NCI-H82 treated with DMSO at 0.1 percent for 48 hours (cell line): ENCODE measurements at regions not wholly inside any gene's neighbourhood (a gene's known extent, or its start where the extent isn't known, plus 50 kb on each side); places are given as distances from the start of the nearest gene placed in this dataset.
"Not testable (repeated sequence)": the region's sequence is repeated elsewhere in the genome, so short reads cannot be mapped to it uniquely, and the experiment has no call there.

Experiments
- DNase-seq: peaks from one replicate; lab custom pipeline; 2025; ENCODE audit not compliant: unreplicated experiment; lab: John Stamatoyannopoulos, UW

DNA sequence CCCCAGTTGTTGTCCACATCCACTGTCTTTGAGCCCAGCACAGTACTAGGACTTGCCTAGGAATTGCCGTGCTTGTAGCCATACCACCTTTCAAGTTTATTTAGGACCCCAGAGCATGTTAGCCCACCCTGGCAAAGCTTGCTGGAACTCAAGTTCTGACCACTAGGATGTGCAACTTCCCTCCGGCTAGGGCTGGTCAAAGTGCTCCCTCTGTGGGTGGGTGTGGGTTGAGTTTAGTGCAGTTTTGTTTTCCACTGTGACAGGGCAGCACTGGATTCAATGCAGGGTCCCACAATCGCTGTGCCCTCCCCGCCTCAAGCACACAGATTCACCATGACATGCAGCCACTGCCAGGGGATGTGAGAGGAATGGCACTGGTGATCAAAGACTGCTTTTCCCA, 96.0 kb downstream of the RASGEF1B start:
- no peak for DNase-seq

DNA sequence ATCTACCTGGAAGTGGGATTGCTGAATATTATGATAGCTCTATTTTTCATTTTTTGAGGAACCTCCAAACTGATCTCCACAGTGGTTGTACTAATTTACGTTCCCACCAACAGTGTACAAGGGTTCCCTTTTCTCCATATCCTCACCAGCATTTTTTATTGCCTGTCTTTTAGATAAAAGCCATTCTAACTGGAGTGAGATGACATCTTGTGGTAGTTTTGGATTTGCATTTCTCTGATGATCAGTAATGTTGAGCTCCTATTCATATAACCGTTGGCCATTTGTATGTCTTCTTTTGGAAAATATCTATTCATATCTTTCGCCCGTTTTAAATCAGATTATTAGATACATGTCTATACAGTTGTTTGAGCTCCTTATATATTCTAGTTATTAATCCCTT, 101.8 kb downstream of the RASGEF1B start:
- no peak for DNase-seq

GRCh38 chr4:81366779-81367178, 104.9 kb downstream of the RASGEF1B start:
- no peak for DNase-seq

- DNase-seq, result no peak
These were observed 111.0 kb downstream of the RASGEF1B start for GRCh38 chr4:81360737-81361136.

DNA sequence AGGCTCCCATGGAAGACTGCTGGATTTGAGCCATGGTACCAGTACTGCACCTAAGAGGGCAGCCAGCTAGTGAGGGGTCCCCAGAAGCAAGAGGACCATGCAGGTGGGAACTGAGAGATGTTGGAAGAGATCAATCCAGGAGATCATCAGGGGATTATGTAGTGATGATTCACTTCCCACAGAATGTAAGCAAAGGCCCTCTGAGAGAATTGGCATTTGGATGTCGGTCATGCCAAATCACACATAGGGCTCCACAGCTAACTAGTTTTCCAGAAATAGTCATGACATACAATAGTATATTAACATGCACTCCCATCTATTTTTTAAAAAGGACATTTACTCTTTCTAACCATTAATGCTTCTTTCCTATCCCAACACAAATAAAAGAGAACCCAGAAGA, 112.5 kb downstream of the RASGEF1B start:
- DNase-seq, result no peak

GRCh38 chr4:81358154-81358553, 113.6 kb downstream of the RASGEF1B start:
- no peak for DNase-seq

- DNase-seq, result no peak
These were observed 115.1 kb downstream of the RASGEF1B start for GRCh38 chr4:81356621-81357020.

- peak; percentile 95 for DNase-seq
These were observed 116.6 kb downstream of the RASGEF1B start for GRCh38 chr4:81355136-81355535.

GRCh38 chr4:81353861-81354260, 117.8 kb downstream of the RASGEF1B start:
- peak; percentile 98 for DNase-seq

DNA sequence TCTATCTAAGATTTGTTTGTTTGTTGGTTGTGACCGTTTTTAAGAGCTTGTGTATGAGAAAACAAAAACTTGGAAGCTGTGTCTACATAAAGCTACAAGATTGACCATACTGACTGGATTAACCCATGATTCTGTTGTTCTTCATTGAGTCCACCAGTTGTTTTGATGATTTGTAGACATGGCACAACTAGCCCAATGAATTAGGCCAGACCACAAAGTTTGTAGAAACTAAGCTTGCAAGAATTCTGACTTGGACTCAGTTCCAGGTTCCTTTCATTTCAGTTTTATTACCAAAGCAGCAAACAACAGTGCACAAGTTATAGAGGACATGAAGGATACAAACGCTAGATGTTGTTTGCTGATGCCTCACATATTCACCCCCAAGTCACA, 119.3 kb downstream of the RASGEF1B start:
- DNase-seq, result no peak

GRCh38 chr4:81351654-81352445, 119.9 kb downstream of the RASGEF1B start:
- peak; percentile 49 for DNase-seq

DNA sequence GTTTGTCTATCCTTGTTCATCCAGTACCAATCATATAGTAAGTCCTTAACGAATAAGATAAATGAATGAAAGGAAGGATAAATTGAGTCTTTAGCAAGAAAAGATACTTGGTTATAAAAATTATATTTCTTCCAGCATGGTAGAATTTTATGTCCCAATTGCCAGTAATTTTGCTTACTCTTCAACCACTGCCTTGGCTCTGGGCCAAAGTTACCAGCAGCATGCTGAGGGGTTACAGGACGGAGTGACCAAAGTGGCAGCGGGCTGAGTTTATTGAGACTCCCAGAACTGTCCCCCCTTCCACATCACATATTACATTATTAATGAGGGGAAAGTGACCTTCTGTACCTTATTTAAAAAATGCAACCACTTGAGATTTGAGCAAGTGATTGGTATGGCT, 121.7 kb downstream of the RASGEF1B start:
- no peak for DNase-seq

GRCh38 chr4:81348778-81349094, 123.0 kb downstream of the RASGEF1B start:
- no peak for DNase-seq

DNA sequence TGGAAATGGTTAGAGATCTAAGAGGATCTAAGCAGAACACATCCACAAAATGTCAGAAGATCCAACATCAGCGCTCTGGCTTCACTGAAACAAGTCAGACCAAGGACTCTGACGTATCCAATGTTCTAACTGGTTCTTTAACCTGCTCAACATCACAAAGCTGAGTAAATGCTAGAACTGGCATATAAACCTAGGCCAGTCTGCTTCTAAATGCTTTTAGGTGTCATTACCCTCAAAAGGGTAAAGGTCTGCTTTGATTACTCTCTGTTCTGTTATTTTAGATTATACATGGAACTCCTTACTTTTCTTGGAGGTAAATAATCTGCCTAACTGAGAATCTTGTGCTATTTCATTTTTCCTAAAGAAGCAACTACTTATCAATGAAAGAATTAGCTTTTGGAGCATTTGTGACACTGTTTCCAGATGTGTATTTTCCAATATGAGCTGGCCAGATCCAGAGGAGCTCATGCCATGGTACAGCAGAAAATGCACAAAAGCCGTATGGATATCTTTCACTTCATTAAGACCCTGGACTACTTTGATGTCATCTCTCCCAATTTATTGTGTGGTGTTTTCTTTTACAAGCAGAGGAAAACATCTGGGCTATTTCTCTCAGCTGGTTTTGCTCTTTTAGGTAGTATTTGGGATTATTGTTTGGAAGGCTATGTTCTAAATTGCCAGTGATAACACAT, 123.5 kb downstream of the RASGEF1B start:
- no peak for DNase-seq

DNA sequence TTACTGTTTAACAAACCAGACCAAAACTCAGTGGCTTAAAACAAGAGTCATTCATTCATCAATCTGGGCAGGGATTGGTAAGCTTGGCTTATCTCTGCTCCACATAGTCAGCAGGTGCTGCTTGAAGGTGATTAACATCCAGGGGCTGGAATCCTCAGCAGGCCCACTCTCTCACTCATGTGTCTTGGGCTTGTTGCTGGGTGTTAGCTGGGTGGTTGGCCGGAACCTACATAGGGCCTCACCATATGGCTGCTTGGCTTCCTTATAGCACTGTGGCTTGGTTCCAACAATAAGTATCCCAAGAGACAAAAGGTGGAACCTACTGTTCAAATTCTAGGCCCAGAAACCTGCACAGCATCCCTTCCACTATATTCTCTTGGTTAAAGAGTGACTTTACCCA, 125.0 kb downstream of the RASGEF1B start:
- peak; percentile 72 for DNase-seq

GRCh38 chr4:81343536-81343935, 128.2 kb downstream of the RASGEF1B start:
- peak; percentile 95 for DNase-seq

- no peak for DNase-seq
These were observed 128.0 kb upstream of the PRKG2 start for GRCh38 chr4:81343046-81343445.

- no peak for DNase-seq
These were observed 122.2 kb upstream of the PRKG2 start for GRCh38 chr4:81337211-81337610.

GRCh38 chr4:81335122-81335912, 120.3 kb upstream of the PRKG2 start:
- no peak for DNase-seq

DNA sequence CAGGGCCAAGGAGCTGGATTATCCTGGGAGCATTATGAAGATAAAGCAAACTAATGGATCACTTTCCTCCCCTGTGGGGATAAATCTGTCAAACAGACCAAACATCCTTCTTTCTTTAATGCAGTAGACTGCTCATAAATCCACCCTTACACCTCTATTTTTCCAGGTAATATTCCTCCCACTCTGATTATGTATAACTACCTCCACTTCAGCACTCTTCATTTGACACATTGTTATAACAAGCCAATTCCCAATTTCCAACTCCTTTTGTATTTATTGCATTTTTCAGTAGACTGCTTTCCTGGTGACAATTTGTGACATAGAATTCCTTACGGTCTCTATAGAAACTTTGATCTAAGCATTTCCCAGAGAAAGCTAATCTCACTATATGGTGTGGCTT, 115.0 kb upstream of the PRKG2 start:
- peak; percentile 61 for DNase-seq

GRCh38 chr4:81326581-81326980, 111.6 kb upstream of the PRKG2 start:
- no peak for DNase-seq

GRCh38 chr4:81324594-81324993, 109.6 kb upstream of the PRKG2 start:
- not testable (repeated sequence) for DNase-seq
